GM18873 (cell line): ENCODE measurements at regions not wholly inside any gene's neighbourhood (a gene's known extent, or its start where the extent isn't known, plus 50 kb on each side); places are given as distances from the start of the nearest gene placed in this dataset.

Source experiments
- ATAC-seq: cut with Tn5 transposase; IDR thresholded peaks from one replicate; pipeline ENCODE4 v1.9.1; 2021; ENCODE audit warnings: mild to moderate bottlenecking, moderate library complexity, moderate number of reproducible peaks; ENCODE audit not compliant: unreplicated experiment, low FRiP score

DNA sequence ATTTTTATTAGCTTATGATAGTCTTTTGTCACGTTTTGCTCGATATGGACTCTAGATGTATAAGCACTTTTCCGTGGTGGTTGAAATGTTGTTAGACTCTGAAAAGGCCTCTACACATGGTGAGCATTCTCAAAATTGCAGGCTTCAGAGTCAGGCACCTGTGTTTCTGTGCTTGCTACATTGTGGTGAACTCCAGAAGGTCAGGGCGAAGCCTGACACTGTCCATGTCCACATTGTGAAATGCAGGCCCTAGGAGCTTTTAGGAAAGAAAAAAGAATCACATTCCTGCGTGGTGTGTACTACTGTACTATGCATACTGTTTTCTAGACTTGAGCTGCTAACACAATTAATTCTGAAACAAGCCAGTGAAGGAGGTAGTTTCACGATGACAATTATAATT lies 86.3 kb downstream of the HS3ST1 start:
- no peak for ATAC-seq

DNA sequence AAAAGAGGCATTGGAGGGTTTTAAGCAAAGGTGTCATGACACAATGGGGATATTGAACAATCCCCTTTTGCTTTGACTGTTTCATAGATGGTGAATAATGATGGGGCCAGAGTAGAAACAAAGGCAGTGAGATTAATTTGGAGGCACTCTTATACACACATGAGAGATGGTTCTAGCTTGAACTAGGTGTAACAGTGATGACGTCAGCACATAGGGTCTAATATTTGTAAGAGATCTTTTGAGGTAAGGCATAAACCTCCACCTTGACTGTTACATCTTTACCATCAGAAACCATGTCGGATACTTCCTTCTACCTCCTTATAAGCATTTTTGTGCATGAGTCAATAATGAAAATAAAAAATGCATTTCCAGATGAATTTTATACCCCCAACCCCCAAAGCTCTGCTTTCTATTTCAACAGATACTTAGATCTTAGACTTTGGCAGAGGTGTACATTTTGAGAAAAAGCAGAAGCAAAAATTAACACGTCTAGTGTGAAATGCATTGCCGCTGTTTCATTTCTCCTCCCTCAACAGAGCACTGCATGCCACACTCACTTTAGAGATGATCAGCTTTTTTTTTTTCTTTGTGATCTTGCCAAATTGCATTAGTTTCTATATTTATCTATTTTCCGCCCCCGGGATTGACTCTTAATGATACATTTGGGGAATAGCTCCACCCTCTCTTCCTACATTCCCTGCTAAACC lies 87.2 kb downstream of the HS3ST1 start:
- no peak for ATAC-seq

DNA sequence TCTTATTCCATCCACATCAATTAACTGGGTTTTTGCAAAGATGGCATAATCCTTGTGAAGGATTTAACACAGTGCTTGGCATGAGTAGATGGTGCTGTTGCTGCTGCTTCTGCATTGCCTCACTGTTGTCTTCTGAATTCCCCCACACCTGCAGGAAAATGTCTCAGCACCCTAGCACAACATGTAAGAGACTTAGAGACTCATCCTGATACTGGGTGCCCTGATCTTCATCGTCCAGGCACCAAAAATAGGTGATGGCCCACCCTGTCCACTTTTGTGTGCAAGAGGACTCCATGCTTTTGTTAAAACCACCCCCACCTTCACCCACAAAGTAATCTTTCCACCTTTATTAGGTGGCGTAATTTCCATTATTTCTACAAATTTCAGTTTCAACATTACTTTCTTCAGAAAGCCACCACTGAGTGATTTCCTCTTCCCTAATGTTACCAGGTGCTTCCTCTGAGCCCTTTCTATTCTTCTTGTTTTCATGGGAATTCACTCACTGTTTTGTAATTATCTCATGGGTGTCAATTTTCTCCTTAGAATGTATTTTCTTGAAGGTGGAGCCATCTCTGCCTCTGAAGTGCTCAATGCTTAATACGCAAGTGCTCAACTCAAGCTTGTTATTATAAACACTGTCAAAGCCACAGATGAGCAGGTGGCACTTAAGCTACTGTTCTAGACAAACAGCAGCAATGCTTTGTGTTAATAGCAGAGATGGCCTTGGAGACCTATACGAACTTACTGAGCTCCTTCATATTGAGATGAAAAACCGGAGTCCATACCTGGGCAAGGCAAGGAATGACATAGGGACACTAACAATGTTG lies 89.5 kb downstream of the HS3ST1 start:
- ATAC-seq = no peak

DNA sequence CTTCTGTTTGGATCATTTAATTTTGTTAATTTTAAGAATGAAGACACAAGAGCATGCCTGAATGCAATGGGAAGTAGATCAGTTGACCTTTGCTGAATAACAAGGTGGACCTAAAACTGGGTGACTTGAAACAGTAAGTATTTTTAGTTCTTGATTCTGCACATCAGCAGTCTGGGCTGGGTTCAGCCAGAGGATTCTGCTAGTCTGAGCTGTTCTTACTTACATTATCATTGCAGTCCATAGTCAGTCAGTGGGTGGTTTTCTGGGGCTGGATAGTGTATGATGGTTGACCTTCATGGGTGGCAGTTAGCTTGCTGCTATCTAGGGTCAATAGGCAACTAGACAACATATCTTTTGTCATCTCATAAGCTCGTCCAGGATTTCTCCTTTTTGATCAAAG lies 91.4 kb downstream of the HS3ST1 start:
- no peak for ATAC-seq

DNA sequence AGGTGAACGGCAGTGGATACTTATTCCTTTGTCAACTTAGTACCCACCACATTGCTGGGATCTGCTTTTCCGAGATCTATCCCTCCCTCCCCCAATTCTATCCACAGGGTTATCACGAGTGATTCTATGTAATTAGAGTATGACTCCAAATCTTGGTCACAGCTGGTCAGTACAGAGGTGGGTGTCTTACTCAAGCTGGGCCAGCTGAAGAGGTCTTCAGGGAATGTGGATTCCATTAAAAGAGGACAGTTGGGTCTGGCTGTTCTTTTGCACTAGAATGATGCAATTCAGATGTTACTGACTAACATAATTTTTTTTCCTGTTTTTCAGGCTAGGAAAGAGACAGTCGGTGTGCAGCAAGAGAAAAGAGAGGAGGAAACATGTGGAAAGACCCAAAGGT lies 92.3 kb downstream of the HS3ST1 start:
- no peak for ATAC-seq

DNA sequence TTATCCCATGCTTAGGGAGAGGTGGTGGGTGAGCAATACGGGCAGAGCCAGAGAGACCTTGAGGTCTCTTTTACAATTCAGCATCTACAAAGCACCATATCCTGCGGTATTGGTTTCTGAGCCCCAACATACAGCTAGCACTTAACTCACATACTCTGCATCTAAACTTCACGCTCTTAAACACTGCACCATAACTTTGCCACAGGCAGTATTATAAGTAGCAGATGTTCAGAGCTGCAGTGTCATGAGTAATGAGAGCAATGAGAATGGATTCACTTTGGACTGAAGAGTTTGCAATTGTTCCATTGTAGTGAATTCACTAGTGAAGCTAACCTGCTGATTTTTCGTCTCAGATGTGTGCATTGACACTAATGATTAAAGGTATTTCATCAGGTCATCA lies 93.8 kb downstream of the HS3ST1 start:
- ATAC-seq = no peak

DNA sequence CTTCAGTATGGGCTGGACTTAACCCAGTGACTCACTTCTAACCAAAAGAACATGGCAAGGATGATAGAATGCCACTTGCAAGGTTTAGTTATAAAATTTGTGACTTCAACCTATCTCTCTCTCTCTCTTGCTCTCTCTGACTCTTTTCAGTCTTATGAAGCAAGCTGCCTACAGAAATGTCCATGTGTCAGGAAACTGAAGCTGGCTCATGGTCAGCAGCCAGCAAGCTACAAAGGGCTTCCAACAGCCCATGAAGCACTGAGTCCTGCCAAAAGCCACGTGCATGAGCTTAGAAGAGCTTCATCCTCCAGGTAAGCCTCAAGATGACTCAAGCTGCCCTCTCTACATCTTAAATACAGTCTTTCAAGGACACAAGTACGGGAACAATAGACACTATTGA lies 100.3 kb downstream of the HS3ST1 start:
- ATAC-seq = no peak

DNA sequence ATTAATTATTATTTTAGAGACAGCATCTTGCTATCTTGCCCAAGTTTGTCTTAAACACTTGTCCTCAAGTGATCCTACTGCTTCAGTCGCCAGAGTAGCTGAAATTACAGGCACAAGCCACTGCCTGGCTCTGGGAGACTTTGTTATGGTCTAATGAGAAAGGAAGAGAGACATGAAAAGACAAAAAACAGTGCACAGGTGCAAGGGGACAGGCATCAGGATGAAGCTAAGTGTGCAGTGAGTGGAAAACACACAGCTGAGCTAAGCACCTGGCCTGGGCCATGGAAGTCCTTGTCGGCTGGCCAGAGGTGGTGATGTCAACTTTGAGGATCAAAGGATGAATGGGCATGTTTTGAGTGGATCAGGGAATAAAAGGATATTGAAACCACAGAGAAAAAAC lies 102.7 kb downstream of the HS3ST1 start:
- ATAC-seq = no peak

DNA sequence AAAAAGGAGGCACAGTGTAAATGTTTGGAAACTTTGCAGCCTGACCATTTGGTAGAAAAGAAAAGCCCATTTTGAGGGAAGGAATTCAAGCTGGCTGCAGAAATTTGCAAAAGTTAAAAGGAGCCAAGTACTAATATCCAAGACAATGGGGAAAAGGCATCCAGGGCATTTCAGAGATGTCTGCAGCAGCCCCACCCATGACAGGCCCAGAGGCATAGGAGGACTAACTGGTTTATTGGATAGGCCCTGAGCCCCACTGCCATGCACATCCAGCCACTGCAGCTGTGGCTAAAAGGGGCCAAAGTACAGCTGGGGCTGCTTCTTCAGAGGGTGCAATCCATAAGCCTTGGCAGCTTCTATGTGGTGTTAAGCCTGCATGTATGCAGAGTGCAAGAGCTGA lies 104.9 kb downstream of the HS3ST1 start:
- no peak for ATAC-seq

DNA sequence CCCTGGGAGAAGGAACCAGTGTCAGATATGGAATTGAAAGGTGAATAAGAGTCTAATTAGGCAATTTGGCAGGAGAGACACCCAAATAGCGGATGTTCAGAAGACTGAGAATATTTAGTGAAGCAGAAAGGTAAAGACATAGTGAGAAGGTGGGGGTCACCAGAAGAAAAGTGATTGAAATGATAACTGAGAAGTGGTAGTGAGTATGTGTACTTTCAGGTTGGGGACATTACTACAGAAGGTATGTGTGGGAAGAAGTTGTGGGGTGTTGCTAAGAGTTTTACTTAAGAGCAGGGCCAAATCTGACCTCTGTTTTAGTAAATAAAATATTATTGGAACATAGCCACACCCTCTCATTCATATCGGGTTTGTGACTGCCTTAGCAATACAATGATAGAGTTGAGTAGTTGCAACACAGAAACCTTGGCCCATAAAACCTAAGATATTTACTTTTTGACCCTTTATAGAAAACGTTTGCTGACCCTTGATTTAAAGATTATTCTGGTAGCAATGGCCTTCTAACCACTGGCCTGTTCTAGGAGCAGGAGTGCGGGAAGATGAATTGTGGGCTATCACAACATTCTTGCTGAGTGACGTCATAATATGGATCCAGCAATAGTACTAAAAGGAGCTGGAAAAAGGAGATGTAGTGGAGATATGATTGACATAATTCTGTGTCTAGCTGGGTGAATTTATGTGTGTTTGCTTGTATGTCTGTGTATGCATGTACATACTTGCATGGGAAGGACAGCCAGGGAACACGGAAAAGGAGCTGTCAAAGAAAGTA lies 115.3 kb downstream of the HS3ST1 start:
- ATAC-seq = no peak

DNA sequence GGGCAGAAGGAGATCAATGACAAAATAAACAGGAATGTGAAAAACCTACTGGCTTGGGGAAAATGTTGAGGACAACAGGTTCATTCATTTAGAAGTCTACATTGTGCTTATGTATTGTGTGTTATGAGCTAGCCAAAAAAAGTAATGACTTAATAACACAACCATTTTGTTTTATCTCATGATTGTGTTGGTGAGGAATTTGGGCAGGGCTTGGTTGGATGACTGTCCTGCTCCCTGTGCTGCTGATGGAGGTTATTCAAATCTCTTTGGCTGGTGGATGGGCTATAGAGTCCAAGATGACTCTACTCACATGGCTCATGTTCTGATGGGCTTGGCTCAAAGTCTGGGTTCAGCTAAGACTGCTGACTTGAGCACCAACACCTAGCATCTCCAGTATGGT lies 116.3 kb downstream of the HS3ST1 start:
- ATAC-seq = no peak

DNA sequence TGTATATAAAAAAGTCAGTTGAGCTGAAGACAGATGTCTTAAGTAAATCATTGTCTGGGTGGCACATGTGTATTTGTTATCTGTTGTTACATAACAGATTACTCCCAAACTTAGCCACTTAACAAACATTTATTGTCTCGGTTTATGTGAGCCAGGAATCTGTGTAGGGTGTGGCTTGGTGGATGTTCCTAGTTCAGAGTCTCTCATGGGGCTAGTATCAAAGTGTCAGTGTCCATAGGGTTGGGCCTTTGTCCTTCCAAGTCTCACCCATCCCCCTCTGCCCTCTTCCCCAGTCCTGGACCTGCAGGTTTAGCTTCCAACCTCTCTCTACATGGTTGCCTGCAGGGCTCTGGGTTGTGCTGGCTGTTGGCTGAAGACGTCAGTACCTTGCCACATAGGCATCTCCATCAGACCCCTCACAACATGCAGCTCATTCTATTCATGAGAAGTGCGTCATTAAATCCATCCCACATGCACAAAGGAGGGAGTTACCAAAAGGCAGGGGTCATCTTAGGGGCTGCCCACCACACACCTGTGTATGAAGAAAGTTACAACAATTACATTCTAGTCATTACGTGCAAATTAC lies 127.5 kb downstream of the HS3ST1 start:
- no peak for ATAC-seq

DNA sequence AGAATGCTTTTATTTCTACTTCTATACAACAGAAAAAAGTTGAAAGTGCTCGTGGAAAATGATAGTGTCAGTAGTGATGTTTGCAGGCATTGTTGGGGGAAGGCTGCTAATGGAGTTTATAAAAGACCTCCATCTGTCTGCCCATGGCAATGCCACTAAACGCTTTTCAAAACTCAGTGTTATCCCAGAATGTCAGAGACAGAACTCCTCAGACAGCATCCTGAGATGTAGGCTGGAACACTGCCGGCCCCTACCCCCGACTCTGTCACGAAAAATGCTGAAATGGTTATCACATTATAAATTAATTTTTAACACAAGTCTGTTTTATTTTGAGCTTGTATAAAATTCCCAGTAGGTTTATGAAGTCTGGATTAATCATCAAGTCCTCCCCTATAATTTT lies 128.9 kb downstream of the HS3ST1 start:
- ATAC-seq = no peak

DNA sequence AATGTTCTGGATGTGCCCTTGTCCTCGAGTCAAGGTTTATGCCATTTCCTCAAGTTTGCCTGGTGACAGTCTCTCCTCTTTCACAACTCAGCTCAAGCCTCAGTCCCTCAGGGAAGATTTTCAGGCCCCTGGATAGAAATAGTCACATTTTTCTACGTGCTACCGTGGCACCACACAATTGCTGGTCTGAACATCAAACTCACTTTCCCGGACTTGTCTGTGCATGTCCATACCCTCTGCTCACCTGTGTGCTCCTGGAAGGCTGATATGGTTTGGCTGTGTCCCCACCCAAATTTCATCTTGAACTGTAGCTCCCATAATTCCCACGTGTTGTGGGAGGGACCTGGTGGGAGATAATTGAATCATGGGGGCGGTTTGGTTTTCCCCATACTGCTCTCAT lies 129.7 kb downstream of the HS3ST1 start:
- ATAC-seq = no peak

DNA sequence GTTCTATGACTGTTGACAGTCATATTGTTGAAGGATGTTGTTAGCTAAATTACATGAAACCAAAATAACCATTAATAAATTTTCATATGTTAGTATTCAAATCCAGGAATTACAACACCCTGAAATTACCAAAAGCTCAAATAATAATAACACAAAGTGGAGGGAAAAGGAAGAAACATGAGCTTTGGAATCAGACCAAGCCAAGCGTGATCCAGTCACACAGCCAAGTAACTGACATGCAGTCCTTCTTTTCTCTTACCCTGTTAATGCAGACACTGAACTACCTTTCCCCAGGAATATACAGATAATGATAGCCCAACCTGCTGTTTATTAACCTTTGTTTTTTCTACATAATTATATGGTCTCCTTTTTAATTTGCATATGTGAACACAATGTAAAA lies 130.2 kb downstream of the HS3ST1 start:
- no peak for ATAC-seq

DNA sequence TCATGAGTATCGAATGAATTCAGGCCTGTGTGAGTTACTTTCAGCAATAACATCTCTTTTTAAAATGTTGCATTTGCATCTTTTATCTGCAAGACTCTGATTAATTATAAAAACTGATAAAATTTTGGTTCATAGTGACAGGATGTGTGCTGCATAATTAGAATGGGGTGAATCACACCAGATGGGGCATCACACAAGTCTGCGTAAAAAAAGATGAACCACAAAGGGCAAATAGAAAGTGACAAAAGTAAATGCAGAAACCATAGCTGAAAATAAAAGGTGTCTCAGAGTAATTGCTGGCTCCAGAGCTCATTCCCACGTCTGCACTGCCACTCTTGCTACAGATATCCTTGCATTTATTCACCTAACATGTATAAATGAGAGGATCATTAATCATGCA lies 131.1 kb downstream of the HS3ST1 start:
- no peak for ATAC-seq

DNA sequence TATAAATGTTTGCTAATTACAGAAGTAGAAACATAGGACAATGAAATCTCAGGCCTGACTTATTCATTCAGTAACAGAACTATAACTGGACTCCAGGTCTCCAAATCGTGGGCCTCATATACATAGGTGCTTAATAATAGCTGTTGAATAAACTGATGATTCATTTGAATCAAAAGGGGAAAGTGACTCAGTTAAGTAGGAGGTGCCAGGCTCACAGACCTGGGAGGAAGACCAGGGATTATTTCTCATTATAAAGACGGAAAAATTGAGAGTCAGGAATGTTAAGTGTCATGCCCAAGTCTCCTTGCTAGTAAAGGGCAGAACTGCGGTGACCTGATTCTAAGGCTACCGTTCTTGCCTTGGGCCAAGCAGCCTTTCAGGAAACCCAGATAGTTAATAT lies 131.5 kb downstream of the HS3ST1 start:
- no peak for ATAC-seq

DNA sequence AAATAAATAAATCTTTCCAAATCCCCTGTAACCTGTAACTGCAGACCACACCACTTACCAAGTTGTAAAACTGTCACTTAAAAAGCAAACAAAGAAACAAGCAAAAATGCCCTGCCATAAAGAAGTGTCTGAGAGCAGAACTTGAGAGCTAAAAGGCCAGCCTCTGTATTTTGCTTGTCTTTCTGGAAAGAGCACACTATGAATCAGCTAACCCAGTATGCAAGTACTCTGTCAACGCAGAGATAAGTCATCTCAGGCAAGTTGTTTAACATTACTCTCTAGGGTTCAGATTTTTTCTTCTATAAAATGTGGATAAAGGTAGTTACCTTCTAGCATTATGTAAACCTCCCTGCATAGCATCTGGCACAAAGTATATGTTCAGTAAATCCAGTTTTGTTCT lies 134.8 kb downstream of the HS3ST1 start:
- ATAC-seq = no peak

DNA sequence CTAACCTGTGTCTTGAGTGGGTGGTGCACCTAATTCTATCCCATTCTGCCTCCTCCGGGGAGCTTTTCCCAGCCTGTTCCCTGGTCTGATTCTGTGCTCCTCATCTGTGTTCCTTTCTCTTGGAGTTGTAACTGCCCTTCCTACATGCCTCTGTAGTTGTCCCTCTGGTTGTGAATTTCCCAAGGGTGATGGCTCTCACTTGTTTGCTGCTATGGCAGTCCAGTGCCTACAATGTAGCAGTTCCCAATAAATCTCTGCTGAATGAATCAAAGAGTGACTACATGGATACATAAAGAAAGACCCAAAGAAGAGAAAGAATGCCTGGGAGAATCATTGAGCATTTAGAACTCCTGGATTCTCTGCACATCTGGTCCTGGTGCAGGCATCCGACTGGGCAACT lies 141.6 kb downstream of the HS3ST1 start:
- ATAC-seq = no peak

DNA sequence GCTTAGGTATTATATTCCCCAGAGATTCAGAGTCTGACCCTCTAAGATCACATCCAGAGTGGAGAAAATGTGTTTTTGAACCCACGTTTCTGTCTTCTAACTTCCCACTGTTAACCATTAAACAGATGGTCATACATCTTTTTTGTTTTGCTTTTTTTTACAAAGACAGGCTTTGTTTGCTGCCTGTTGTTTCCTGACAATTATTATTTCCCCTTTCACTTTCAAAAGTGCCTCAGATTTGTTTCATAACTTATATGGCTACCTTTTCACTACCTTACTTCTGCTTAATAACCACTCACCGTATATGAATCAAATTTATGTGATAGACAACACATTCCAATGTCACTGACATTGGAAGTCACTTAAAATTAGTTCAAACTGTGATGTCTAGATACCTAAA lies 142.2 kb downstream of the HS3ST1 start:
- peak; percentile 73 for ATAC-seq

DNA sequence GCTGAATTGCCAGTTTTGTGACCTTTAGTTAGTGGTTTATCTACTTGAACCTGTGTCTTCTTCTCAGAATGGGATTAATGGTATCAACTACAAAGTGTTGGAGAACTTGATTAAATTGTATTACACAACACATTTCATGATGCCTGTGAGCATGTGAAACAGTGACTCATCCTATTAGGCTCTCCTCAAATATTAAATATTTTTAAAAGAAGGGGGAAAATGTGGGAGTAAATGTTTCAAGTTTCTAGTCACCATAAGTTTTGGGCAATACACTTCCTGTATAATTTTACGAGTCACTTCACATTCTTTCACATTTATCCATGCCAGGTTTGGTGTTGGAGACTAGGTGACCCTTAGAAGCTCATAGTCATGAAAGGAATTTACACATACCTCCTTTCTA lies 147.0 kb downstream of the HS3ST1 start:
- no peak for ATAC-seq
